PC-3 (cell line): ENCODE measurements at regions not wholly inside any gene's neighbourhood (a gene's known extent, or its start where the extent isn't known, plus 50 kb on each side); places are given as distances from the start of the nearest gene placed in this dataset.

Experiments
- EZH2 ChIP-seq: fragments of 300-600 bp; sonication (generic); IDR thresholded peaks from one replicate; pipeline ENCODE4 v1.6.1; 2017; ENCODE audit warnings: antibody characterized with exemption, mild to moderate bottlenecking, low read length; ENCODE audit not compliant: unreplicated experiment
- EZH2phosphoT487 ChIP-seq: fragments of 300-600 bp; sonication (generic); IDR thresholded peaks from 2 replicates; pipeline ENCODE4 v1.6.1; 2018; ENCODE audit warnings: mild to moderate bottlenecking, antibody characterized with exemption, low read length, borderline replicate concordance
- TF ChIP-seq, protein P1 (sequence below): fragments of 300-600 bp; sonication (generic); conservative IDR thresholded peaks from 2 replicates; pipeline ENCODE4 v1.5.1; 2017; ENCODE audit warnings: antibody characterized with exemption, low read depth, mild to moderate bottlenecking, low read length

DNA sequence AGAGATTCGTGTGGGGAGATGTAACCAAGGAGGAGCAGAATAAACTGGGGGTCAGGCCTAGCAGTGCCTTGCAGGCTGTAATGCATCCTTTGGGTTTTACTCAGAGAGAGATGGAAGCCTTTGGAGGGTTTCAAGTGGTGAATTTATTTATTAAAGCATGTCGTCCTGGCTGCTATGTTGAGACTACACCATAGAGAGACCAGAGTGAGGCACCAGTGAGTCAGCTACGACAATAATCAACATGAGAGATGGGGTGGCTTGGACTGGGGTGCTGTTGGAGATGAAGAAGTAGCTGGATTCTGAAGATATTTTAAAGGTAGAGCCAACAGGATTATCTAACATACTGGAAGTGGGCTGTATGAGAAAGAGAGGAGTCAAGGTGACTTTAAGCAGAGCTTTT lies 335.3 kb upstream of the ARHGEF26 start:
- TF ChIP-seq, protein P1, sequence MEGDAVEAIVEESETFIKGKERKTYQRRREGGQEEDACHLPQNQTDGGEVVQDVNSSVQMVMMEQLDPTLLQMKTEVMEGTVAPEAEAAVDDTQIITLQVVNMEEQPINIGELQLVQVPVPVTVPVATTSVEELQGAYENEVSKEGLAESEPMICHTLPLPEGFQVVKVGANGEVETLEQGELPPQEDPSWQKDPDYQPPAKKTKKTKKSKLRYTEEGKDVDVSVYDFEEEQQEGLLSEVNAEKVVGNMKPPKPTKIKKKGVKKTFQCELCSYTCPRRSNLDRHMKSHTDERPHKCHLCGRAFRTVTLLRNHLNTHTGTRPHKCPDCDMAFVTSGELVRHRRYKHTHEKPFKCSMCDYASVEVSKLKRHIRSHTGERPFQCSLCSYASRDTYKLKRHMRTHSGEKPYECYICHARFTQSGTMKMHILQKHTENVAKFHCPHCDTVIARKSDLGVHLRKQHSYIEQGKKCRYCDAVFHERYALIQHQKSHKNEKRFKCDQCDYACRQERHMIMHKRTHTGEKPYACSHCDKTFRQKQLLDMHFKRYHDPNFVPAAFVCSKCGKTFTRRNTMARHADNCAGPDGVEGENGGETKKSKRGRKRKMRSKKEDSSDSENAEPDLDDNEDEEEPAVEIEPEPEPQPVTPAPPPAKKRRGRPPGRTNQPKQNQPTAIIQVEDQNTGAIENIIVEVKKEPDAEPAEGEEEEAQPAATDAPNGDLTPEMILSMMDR, result peak; percentile 55; the same call in 1 of the 2 replicates
- no peak for TF ChIP-seq EZH2
- TF ChIP-seq EZH2phosphoT487, result no peak
